MV-4-11 (cell line): ENCODE measurements at regions not wholly inside any gene's neighbourhood (a gene's known extent, or its start where the extent isn't known, plus 50 kb on each side); places are given as distances from the start of the nearest gene placed in this dataset.
"Not testable (repeated sequence)": the region's sequence is repeated elsewhere in the genome, so short reads cannot be mapped to it uniquely, and the experiment has no call there.

Experiments used
- DNase-seq: peaks from one replicate; lab custom pipeline; 2025; lab: John Stamatoyannopoulos, UW

DNA sequence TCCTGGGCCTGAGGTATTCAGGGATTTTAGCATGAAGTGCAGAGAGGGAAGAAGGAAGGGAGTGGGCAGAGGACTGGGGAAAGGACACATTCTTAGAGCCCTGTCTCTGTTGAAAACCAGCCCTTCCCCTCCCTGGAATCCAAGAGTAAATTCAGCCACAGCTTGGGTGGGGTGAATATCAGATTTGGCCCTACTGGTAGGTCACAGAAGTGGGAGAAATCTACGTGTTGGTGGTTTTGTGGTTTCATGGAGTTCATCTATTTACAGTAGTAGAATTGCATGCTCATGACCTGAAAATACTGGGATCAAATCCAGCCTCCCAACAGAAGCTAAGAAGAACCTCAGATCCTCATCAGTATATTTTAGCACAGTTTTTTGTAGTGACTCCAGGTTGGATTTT lies 404.4 kb downstream of the BMP2 start:
- no peak for DNase-seq

DNA sequence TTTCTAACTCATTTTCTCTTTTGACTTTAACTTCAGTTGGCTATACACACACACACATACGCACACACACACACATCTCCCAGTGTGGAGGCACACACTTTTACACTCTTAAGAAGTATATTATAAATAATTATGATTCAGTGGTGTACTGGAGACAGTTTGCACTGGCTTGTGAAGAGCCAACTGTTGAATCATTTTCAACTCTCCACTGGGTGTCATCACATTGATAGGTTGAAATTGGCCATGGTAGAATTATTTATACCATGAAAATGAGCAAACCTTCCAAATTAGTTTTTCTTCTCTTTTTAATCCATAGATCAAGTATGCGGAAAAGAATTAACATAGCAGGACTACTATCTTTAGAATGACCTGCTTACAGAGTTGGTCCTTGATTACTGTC lies 407.1 kb downstream of the BMP2 start:
- no peak for DNase-seq

DNA sequence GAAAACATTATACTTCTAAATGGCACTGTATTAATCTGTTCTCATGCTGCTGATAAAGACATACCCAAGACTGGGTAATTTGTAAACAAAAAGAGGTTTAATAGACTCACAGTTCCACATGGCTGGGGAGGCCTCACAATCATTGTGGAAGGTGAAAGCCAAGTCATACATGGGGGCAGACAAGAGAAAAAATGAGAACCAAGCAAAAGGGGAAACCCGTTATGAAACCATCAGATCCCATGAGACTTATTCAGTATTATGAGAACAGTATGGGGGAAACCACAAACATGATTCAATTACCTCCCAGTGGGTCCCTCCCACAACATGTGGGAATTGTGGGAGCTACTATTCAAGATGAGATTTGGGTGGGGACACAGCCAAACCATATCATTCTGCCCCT lies 408.3 kb downstream of the BMP2 start:
- DNase-seq: not testable (repeated sequence)

DNA sequence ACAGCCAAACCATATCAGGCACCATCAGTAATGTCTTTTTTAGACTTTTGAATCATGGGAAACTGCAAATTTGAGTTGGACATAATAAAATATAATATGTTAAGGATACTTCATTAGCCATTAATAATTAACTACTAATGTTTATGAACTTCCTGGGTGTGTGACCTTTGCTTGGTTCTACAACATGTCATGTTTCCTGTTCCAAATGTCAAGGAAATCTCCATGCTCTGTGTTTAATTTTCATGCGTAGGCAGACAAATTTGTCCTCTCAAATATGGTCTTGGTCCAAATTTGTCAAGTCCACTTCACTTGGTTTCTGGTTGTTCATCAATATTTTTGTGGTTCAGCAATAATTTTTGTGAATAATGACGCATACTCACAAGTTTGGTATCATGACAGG lies 410.5 kb downstream of the BMP2 start:
- no peak for DNase-seq

DNA sequence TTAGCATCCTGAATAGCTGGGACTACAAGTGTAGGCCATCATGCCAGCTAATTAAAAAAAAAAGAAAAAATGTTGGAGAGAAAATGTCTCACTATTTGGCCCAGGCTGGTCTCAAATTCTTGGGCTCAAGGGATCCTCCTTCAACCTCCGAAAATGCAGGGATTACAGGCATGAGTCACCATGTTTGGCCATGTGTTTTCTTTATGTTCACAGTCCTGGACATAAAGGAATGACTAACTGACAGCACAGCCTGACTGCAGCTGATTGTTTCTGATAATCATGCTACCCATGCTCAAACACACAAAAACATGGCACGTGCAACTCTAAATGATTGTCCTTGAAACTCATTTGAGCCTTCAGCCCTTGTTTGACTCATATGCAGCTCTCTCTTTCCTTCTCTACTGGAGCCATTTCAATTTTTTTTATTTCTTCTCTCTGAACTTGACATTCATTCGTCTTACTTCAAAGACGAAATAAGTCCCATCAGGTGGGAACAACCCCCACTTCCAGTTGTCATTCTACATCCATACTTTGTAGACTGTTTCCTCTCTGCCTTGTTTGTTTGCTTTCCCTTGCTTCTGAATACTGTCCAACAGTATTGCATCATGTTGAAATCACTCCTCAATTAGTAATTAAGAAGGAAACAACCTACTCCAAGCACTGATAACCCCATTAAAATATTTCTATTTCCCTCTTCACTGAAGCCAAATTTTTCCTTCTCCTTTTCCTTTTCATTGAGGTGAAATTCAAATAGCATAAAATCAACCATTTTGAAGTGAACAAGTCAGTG lies 413.0 kb downstream of the BMP2 start:
- DNase-seq: no peak

DNA sequence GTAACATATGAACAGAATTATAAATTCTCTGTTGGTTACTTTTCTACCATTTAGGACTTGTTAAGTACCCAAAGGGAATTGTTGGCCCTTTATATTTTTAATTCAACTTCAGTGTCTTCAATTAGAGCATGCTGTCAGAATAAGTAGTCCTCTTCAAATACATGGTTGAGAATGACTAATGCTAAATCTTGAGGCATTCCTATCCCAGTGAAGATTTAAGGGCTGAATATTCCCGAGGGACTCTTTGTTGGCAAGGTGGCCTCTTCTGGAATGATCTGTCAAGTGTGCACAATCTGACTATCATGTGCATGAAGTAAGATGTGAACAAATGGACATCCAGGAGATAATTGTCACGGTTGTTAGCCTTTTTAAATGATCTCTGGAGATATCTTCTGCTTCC lies 421.7 kb downstream of the BMP2 start:
- DNase-seq: no peak

DNA sequence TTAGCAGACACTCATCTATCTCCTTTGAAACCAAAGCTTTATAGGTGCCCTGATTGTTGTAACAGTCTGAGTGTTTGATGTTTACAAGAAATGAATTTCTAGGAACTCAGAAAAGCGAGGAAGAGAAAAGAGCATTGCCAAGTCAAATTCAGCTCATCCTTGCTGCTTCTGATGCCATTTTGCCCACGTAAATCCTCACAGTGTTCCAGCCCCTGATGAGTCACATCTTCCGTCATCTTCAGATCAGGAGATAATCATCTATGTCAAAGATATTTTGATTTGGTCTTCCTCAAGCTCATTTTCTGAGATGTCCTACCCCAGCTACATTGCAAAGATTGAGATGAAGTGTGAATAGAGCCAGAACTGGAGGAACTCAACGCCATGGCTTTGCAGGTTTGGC lies 426.2 kb downstream of the BMP2 start:
- DNase-seq: no peak

DNA sequence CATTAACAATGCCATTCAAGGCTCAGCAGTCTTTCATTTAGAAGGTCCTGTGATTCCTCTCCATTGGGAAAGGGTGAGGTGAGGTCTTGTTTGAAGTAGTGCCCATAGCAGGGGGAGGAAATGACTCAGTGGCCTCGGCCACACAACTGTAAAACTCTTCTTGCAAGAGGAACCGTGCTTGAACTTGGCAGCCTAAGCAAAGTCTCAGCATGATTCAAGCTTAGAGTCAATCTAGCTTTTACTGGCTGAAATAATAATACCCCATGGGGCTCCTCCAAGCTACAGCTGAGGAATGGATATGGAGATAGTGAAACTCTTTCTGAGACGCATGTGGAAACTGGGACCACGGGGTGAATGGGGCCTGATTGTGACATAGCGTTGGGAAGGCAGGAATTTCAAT lies 428.2 kb downstream of the BMP2 start:
- no peak for DNase-seq

DNA sequence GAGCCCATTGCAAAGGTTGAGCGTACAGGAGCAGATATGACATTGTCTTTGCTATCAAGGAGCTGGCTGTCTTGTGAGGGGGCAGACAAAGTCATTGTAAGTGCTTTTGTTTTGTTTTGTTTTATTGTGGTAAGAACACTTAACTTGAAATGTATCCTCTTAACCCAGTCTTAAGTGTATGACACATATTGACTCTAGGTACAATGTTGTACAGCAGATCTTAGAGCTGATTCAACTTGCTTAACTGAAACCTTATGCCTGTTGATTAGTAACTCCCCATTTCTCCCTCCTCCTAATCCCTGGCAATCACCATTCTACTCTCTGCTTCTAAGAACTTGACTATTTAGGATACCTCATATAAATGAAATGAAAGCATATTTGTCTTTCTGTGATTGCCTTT lies 429.0 kb downstream of the BMP2 start:
- DNase-seq: no peak

DNA sequence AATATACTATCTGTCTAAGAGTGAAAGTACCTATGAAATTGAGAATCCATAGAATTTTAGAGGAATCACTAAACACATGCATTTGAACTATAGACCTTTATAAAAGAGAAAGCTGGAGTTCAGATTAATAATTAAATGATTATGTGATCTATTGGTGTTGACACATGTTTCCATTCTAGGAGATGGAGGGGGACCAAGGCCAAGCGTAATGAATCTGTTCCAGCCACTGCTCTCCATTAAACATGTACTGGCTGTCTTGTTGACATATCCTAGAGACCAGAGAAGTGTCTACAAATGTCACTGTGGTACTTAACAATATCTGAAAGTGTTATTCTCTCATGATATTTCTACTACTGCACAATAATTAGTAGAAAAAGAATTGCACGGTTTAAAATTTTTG lies 432.4 kb downstream of the BMP2 start:
- DNase-seq: no peak

DNA sequence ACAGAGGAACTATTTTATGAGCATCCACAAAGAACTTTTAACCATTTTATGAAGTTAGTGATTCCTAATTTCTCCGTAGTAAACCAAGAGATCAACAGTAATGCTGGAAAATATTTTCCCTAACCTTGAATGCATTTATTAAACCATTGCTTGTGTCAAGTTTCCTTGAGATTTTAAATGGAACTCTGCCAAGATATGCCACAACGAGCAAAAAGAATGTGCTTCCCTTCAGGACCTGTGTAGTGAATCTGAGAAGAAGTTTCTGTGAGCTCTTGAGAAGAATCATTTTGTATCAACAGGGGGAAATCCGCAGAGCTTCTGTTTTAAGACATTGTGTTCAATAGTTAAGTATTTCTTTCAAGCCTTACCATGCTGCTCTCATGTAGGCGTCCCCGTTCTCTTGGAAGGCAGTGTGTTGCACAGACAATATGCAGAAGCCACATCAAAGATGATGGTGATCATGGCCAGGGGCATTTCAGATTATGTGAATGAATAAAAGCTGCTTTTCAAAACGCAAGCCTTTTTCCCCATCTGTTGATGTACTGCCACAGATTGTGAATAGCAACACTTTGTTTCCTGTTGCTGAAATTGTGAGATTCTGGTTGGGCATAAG lies 439.8 kb downstream of the BMP2 start:
- no peak for DNase-seq

DNA sequence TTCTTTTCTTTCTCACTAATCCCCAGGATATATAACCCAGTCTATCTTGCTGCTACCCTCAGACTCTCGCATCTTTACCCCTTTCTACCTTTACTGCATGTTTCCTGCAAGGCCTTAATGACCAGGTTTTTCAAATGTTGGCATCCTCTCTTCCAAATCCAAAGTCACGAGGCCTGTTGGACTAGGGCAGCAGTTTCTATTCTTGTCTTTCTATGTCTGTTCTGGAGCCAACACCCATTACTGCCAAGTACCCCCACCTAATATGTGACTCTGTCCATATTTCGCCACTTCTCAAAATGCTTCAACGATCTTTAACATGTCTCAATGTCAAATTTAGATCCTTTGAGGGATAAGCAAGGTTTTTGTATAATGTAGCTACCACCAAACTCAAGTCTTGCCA lies 443.4 kb downstream of the BMP2 start:
- DNase-seq: no peak

DNA sequence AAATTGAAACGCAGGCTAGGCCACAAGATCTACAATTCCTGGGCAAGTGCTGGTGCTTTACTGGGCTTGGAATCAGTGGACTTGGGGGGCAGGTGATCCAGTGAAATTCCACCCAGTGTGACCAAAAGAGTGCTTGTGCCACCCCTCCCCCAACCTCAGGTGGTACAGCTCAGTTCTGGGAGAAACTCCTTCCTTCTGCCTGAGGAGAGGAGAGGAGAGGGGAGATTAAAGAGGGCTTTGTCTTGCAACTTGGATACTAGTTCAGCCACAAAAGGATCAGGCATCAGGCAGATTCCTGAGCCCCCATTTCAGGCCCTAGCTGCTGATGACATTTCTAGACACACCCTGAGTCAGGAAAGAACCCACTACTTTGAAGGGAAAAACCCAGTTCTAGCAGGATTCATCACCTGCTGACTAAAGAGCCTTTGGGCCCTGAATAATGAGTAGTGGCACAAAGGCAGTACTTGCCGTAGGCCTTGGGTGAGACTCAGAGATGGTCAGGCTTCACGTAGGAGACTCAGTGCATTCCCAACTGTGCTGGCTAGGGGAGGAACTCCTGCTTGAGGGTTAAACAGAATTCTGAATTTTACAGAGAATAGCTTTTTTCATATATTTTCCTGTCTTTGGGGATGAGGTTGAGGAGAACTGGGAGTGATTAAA lies 446.7 kb downstream of the BMP2 start:
- DNase-seq: no peak

DNA sequence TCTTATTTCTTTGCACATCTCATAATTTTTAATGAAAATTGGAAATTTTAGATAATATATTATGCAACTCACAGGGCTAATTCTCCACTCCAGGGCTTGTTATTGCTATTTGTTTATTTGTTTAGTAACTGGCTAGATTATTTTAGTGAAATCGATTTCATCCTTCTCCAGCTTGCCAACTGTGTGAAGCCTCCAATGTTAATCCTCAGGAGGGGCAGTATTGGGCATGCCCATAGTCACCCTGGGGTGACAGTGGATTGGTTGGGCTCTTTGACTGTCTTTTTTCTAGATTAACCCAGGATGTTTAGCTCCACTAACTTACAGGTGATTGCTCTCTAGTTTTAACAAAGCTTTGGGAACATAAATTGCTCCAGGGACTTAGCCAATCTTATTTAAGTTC lies 450.1 kb downstream of the BMP2 start:
- no peak for DNase-seq

DNA sequence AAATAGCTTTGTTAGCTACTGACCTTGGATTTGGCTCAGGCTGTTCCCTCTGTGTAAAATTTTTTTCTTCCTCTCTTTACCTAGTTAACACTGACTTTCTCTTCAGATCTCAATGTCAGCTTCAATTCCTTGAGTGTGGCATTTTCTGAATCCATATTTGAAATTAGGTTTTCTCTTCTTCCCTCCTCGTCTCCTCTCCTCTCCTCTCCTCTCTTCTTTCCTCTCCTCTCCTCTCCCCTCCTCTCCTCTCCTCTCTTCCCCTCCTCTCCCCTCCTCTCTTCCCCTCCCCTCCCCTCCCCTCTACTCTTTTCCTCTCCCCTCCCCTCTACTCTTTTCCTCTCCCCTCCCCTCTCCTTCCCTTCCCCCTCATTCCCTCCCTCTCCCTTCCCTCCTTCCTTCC lies 453.3 kb downstream of the BMP2 start:
- DNase-seq: no peak

DNA sequence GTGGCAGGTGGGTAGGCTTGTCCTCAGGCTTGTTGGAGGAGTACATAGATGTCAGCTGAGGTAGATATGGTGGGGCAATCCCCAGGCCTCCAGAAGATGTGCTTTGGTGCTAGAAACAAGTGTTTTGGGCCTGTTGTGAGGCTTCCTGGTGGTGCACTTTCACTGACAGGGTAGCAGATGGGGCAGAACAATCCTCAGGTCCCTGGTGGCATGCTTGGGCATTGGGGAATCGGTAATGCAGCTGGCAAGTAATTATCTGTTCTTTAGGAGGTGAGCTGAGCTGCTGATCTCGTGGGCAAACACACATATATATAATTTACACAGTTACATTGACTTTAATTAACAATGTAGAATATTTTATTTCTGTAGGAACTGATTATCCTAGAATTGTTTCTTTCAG lies 458.7 kb downstream of the BMP2 start:
- no peak for DNase-seq

DNA sequence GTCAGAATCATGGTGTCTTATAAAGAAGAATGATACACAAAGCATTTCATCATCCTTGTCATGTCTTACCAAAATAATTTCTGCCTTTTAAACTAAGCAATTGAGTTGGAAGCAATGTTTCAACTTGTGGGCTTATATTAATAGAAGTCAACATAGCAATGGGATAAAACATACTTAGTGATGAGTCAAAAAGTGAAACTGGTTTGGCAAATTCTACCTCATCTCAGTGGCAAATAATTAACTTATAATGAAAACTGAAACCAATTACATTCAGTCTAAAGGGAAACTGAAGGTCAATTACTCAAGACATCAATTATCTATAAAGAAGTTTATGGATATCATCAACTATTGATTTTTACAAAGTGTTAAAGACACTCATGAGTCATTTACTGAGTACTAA lies 463.8 kb downstream of the BMP2 start:
- no peak for DNase-seq

DNA sequence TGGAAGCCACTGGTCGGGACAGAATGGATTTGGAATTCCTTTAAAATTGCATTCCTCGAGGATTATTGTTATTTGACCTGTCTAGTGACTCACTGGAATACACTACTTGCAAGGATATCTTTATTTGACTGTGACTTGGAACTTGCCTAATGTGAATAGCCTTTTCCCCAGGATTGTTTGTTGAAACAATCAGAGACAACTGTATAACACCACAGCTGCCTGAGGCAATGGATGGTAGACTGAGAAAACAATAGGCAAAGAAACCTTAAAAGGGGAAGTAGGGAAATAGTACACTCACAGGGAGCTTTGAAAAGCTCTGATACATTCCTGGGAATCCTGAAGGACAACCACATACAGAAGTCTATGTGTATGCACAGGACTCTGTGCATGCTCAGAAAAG lies 465.3 kb downstream of the BMP2 start:
- DNase-seq: no peak

DNA sequence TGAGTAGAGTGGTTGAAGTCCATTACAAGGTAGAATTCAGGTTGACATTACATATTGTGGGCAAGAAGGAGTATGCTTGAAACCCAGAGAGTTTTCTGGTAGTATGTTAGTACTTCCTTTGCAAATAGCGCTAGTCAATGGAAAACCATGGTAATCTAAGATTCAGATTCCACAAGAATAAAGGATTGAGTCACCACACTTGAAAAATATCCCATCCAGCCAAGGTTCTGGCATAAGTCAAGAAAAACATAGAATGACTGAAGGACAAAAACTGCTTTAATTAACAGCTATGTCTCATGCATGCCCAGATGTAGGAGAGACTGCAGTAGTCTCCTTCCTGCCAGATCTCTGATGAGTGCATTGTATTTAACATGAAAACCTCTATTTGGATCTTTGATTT lies 469.8 kb downstream of the BMP2 start:
- no peak for DNase-seq

DNA sequence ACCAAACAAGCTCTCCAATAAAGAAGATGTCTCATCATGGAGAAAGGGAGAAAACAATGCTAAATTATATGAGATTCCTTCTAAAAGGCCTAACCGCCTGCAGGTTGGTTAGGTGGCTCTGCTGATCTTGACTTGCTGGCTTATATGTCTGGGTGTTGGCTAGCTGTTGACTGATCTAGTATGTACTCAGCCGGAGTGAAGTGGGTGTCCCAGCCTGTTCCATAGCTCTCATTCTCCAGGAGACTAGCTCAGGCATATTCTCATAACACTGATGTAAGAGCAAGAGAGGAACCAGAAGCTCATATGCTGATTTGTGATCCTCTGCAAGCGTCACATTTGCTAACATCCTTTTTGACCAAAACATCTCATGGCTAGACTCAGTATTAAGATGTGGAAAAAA lies 473.0 kb downstream of the BMP2 start:
- no peak for DNase-seq

DNA sequence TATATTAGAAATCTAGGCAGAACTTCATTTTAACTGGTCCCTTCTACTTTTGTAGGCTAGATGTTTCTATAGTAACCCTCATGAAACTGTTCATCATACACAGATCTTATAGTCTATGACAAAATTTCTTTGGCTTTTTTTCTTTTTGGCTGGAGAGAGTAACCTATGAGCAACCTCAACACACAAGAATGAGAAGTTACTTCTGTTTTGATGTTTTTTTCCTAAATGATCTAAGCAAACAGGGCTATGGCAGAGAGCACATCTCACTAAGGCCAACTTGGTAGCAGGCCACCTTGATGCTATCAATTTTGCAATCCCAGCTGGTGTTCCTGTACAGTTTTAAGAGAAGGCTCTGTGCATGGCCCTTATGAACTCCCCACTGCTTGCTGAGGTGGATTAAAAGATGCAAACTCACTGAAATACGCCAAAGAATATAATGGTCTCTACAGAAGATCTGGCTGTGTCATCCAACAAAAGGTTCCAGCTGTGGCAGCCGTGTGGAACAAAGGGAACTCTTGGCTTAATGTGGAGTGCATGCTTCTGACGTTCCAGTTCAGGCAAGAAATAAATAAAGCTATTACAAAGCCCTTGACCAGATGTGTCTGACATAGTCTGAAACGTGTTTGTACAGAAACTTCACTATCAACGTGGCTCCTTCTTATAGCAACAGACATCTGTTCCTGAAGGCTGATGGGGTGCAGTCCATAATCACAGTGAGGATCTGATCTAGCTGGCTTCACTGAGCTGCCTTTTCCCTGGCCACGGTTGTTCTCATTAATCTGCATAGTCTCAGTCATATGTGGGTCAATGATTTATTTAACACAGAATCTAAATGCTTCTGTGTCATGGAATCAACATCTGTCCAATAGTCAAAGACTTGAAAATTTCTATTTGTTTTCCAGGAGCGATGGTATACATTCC lies 481.1 kb downstream of the BMP2 start:
- DNase-seq: no peak

DNA sequence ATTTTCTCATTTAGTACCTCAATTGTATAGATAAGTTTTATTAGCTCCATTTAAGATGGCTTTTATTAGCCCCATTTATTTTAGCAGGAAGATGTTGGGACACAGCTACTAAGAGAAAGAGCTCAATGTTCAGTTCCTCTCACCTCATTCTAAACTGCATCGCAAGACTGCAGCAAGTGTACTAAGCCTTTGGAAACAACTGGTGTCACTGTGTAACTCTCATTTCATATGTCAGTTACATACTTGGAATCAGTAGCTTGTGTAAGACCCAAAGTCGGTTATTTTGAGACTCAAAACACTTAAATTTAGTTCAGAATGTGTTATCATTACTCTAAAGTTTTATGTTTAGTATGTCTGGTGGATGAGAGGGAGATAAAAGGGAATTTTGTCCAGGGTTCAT lies 482.9 kb downstream of the BMP2 start:
- DNase-seq: no peak

DNA sequence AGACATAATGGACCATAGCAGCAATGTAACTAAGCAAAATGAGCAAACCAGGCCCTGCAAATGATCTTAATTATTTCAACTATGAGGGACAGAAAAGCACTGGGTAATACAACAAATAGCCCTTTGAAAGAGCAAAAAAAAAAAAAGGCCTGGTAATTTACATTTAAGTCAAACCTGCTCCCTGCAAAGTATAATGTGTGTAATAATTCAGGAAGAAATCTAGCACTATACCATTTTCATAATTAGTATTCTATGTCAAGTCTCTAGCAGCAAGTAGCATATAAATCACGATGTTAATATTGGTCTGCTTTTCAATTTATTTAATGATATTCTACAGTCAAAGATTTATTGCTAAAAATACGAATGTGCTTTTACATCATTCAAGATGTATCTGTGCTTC lies 489.6 kb downstream of the BMP2 start:
- no peak for DNase-seq
